Ectodermal cell (in vitro differentiated cells): ENCODE measurements at regions not wholly inside any gene's neighbourhood (a gene's known extent, or its start where the extent isn't known, plus 50 kb on each side); places are given as distances from the start of the nearest gene placed in this dataset.

ENCODE experiments used
- H3K27ac ChIP-seq: 2 replicates; pipeline ENCODE4 v1.7.0; 2013; ENCODE audit warnings: mild to moderate bottlenecking, low read depth, low read length; ENCODE audit not compliant: insufficient read depth, poor library complexity, severe bottlenecking
- H3K27me3 ChIP-seq: 2 replicates; pipeline ENCODE4 v1.7.0; 2013; ENCODE audit warnings: mild to moderate bottlenecking, low read length; ENCODE audit not compliant: insufficient read depth, control insufficient read depth, poor library complexity, severe bottlenecking
- H3K36me3 ChIP-seq: one replicate; pipeline ENCODE4 v1.7.0; 2013; ENCODE audit warnings: low read length; ENCODE audit not compliant: control insufficient read depth, insufficient read depth
- H3K4me1 ChIP-seq: one replicate; pipeline ENCODE4 v1.7.0; 2013; ENCODE audit warnings: low read length; ENCODE audit not compliant: control insufficient read depth, insufficient read depth
- H3K4me3 ChIP-seq: 2 replicates; pipeline ENCODE4 v1.7.0; 2013; ENCODE audit warnings: low read depth, low read length, control low read depth; ENCODE audit not compliant: insufficient read depth
- H3K9me3 ChIP-seq: 2 replicates; pipeline ENCODE4 v1.7.0; 2013; ENCODE audit warnings: mild to moderate bottlenecking, low read length, moderate library complexity; ENCODE audit not compliant: control insufficient read depth
- WGBS, 2 experiments: methylation state at CpG; one replicate each; pipeline ENCODE4 v1.1.7; 2013; ENCODE audit warnings: missing lambda C conversion rate in 2 of 2; 5-methylcytosine and 5-hydroxymethylcytosine counted together

- H3K27ac ChIP-seq, result no peak overlapping the region
- no peak overlapping the region for H3K4me3 ChIP-seq
- no peaks in the 10 kb centered on the region for H3K9me3 ChIP-seq
- 82 to 88% methylated on average over 2 of the region's 2 CpGs for WGBS, 2 experiments
- H3K36me3 ChIP-seq, result no peaks in the 10 kb centered on the region
- no peaks in the 10 kb centered on the region for H3K27me3 ChIP-seq
- H3K4me1 ChIP-seq, result no peaks in the 10 kb centered on the region
Observed at GRCh38 chr5:104932431-104932830, 1369.8 kb upstream of the NUDT12 start.

GRCh38 chr5:104928906-104929520, 1366.4 kb upstream of the NUDT12 start:
- Histone ChIP-seq H3K4me3 (no peak overlapping the region), H3K27me3 (no peaks in the 10 kb centered on the region), H3K4me1 (no peaks in the 10 kb centered on the region), H3K9me3 (no peaks in the 10 kb centered on the region), H3K27ac (no peak overlapping the region), H3K36me3 (no peaks in the 10 kb centered on the region)
- WGBS, 2 experiments, result 95 to 98% methylated on average over 36 of the region's 36 CpGs

GRCh38 chr5:104915226-104915625, 1352.6 kb upstream of the NUDT12 start:
- Histone ChIP-seq H3K36me3 (no peaks in the 10 kb centered on the region), H3K4me3 (no peak overlapping the region), H3K9me3 (no peaks in the 10 kb centered on the region), H3K27ac (no peak overlapping the region), H3K27me3 (no peaks in the 10 kb centered on the region), H3K4me1 (no peaks in the 10 kb centered on the region)
- 89 to 94% methylated on average over 1 of the region's 1 CpG for WGBS, 2 experiments

- Histone ChIP-seq H3K9me3 (no peaks in the 10 kb centered on the region), H3K4me3 (no peak overlapping the region), H3K27me3 (no peaks in the 10 kb centered on the region), H3K27ac (no peak overlapping the region), H3K4me1 (no peaks in the 10 kb centered on the region), H3K36me3 (no peaks in the 10 kb centered on the region)
- WGBS, 2 experiments, result 92 to 100% methylated on average over 2 of the region's 2 CpGs
Observed at GRCh38 chr5:104914536-104915070, 1352.0 kb upstream of the NUDT12 start.

- Histone ChIP-seq H3K9me3 (no peaks in the 10 kb centered on the region), H3K27me3 (no peaks in the 10 kb centered on the region), H3K4me3 (no peak overlapping the region), H3K4me1 (no peaks in the 10 kb centered on the region), H3K27ac (no peak overlapping the region), H3K36me3 (no peaks in the 10 kb centered on the region)
- WGBS, 2 experiments, result 95 to 97% methylated on average over 3 of the region's 3 CpGs
Observed at GRCh38 chr5:104913841-104914281, 1351.3 kb upstream of the NUDT12 start.

- H3K4me3 ChIP-seq, result no peak overlapping the region
- H3K27me3 ChIP-seq, result no peaks in the 10 kb centered on the region
- no peaks in the 10 kb centered on the region for H3K4me1 ChIP-seq
- no peaks in the 10 kb centered on the region for H3K36me3 ChIP-seq
- no peak overlapping the region for H3K27ac ChIP-seq
- H3K9me3 ChIP-seq, result no peaks in the 10 kb centered on the region
- 86 to 93% methylated on average over 1 of the region's 2 CpGs for WGBS, 2 experiments
Observed at GRCh38 chr5:104909803-104910202, 1347.2 kb upstream of the NUDT12 start.

- no peak overlapping the region for H3K27ac ChIP-seq
- H3K4me1 ChIP-seq, result no peaks in the 10 kb centered on the region
- no peak overlapping the region for H3K4me3 ChIP-seq
- no peaks in the 10 kb centered on the region for H3K9me3 ChIP-seq
- no peaks in the 10 kb centered on the region for H3K36me3 ChIP-seq
- no peaks in the 10 kb centered on the region for H3K27me3 ChIP-seq
- 80 to 94% methylated on average over 1 of the region's 1 CpG for WGBS, 2 experiments
Observed at GRCh38 chr5:104904561-104904960, 1342.0 kb upstream of the NUDT12 start.

GRCh38 chr5:104903941-104904340, 1341.4 kb upstream of the NUDT12 start:
- Histone ChIP-seq H3K4me1 (no peaks in the 10 kb centered on the region), H3K36me3 (no peaks in the 10 kb centered on the region), H3K27me3 (no peaks in the 10 kb centered on the region), H3K9me3 (no peaks in the 10 kb centered on the region), H3K27ac (no peak overlapping the region), H3K4me3 (no peak overlapping the region)
- 86 to 94% methylated on average over 1 to 2 of the region's 2 CpGs for WGBS, 2 experiments

- Histone ChIP-seq H3K27ac (no peak overlapping the region), H3K36me3 (no peaks in the 10 kb centered on the region), H3K4me1 (no peaks in the 10 kb centered on the region), H3K9me3 (no peaks in the 10 kb centered on the region), H3K4me3 (no peak overlapping the region), H3K27me3 (no peaks in the 10 kb centered on the region)
- WGBS, 2 experiments, result 94 to 96% methylated on average over 3 of the region's 3 CpGs
Observed at GRCh38 chr5:104891596-104891995, 1329.0 kb upstream of the NUDT12 start.

GRCh38 chr5:104890767-104891166, 1328.2 kb upstream of the NUDT12 start:
- Histone ChIP-seq H3K4me1 (no peaks in the 10 kb centered on the region), H3K27me3 (no peaks in the 10 kb centered on the region), H3K9me3 (no peaks in the 10 kb centered on the region), H3K4me3 (no peak overlapping the region), H3K36me3 (no peaks in the 10 kb centered on the region), H3K27ac (no peak overlapping the region)
- 86% methylated on average over 1 of the region's 1 CpG; no CpG with 5 or more reads in 1 of the 2 experiments for WGBS, 2 experiments
